IPS DF 4.7 (cell line): ENCODE measurements at regions not wholly inside any gene's neighbourhood (a gene's known extent, or its start where the extent isn't known, plus 50 kb on each side); places are given as distances from the start of the nearest gene placed in this dataset.
A peak's percentile ranks its signal among the peaks of the same experiment; 100 is the strongest.
"Not testable (repeated sequence)": the region's sequence is repeated elsewhere in the genome, so short reads cannot be mapped to it uniquely, and the experiment has no call there.

Source experiments
- DNase-seq: peaks from one replicate; pipeline ENCODE4 v3.0.0-alpha.2; 2013; ENCODE audit warnings: low spot score; ENCODE audit errors: extremely low read depth

DNA sequence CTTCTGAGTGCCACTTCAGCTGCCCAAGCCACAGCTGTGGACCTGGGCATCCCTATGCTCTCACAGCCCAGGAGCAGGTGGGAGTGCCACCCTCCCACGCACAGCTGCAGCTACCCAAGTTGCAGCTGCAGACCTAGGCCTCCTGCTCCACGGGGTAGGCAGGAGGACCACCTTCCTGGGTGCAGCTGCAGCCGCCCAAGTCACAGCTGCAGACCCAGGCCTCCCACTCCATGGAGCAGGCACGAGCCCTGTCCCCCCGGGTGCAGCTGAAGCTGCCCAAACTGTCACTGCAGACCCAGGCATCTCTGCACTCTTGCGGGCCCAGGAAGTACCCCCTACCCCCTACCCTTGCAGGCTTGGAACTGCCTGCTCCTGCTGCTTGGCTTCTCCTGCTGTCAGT lies 260.2 kb downstream of the XPNPEP1 start:
- no peak for DNase-seq

DNA sequence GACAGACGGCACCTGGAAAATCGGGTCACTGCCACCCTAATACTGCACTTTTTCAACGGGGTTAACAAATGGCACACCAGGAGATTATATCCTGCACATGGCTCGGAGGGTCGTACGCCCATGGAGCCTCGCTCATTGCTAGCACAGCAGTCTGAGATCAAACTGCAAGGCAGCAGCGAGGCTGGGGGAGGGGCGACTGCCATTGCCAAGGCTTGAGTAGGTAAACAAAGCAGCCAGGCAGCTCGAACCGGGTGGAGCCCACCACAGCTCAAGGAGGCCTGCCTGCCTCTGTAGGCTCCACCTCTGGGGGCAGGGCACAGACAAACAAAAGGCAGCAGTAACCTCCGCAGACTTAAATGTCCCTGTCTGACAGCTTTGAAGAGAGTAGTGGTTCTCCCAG lies 270.7 kb downstream of the XPNPEP1 start:
- DNase-seq: not testable (repeated sequence)

DNA sequence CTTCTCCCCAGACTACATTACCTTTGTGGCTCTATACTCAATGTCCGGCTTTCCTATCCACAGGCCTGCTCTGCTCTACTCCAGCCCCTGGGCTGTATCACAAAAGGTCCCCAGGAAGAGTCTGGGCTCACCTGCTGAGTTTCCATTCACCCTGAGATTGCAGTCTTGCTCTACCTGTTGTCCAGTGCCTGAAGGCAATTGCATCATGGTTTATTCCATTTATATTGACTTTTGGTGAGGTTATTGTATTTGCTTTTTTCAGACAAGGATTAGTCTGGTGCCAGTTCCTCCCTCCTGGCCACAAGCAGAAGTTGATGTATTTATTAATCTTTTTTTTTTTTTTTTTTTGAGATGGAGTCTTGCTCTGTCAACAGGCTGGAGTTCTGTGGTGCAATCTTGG lies 273.1 kb downstream of the XPNPEP1 start:
- no peak for DNase-seq

DNA sequence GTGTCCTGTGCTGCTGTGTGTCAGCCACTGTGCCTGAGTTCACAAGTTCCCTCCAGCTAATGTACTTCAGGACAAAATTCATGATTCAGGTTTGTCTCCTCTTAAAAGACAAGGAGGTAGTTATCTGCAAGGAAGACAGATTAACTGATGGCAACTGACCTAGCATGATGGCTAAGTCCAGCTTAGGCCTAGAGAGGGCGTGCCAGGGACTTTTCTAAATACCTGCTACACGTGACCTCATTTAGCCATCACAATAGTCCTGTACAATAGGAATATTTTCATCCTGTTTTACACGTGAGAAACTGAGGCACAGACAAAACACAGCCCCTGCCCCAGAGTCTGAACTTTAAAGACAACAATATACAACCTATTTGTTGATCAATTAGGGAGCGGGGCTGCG lies 275.7 kb downstream of the XPNPEP1 start:
- no peak for DNase-seq

DNA sequence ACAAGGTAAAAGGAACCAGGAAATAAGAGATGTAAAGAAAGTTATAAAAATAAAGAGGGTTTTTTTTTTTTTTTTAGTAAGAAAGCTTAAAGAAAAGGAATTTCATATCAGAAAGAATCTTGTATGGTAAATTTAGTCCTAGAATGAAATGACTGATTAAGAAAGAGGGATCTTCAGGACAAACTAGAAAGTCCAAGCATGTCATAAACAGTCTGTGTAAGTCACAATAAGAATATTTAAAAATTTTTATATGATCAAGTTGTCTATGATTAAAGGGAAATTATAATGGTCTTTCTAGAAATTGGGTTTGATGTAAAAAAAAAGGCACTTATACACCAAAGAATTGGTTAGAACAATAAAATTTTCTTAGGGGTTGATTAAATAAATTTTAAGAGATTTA lies 289.5 kb downstream of the XPNPEP1 start:
- DNase-seq: no peak

DNA sequence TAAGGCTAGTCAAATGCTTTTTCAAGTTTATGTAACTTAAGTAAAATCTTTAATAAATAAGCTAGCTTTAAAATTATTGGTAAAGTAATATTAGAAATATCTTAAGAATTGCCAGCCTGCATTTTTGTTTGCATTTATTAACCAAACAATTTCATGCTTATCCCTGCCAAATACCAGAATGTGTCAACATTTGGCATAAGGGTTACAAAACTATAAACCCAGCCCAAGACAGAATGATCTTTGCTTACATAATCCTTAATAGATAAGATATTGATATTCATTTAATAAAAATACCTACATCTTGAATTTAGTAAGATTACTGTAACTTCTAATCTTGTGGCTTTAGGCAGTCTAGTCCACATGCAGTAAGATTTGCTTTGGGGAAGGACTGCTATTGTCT lies 290.3 kb downstream of the XPNPEP1 start:
- not testable (repeated sequence) for DNase-seq

DNA sequence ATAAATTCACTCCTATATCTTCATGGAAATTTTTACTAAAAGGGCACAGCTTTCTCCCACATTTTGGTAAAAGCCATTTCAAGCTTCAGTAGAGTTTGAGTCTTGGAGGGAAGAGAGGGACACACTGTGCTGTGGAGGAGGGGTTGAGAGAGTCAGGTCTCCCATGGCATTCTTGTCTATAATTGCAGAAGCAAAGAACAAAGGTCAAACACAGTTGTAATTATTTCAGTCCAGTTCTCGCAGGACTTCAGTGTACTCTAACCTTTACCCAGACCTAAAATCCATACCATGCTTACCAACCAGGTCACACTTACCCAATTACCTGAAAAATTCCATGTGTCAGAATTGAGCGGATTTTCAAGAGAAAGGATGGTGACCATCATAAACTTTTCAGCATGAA lies 298.4 kb downstream of the XPNPEP1 start:
- DNase-seq: no peak

DNA sequence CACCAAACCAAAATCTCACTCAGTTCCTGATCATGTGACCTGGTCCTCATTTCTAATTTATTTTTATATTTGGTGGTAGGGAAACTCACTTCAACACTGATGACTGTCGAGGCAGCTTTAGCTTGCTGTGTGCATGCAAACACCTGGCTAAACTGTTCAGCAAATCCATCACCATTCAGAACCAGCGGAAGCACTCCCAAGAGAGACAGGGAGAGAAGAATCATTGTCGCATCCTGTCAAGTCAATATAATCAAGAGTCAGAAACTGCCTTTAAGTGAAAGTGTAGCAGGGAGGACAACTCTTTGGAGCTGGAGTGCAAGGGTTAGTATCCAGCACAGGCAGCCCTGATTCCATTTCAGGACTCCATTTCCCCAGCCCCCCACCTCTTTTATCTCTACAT lies 300.7 kb downstream of the XPNPEP1 start:
- no peak for DNase-seq

DNA sequence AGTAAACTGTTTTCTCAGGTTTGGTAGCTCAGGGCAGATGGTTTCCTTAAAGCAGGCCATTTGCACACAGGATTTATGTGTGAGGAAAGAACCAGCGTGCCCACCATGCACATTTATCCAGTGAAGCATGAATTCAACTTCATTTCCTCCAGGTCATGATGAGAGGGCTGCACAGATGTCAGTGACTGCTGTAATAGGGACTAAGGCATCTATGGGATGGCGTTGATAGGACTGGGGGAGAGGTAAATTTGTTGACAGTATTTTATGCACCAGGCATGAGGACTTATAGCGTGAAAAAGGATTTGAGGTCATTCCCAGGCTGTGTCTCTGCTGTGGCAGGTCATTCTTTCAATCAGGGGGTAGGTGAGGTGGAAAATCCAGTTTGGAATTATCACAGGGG lies 302.9 kb downstream of the XPNPEP1 start:
- no peak for DNase-seq

DNA sequence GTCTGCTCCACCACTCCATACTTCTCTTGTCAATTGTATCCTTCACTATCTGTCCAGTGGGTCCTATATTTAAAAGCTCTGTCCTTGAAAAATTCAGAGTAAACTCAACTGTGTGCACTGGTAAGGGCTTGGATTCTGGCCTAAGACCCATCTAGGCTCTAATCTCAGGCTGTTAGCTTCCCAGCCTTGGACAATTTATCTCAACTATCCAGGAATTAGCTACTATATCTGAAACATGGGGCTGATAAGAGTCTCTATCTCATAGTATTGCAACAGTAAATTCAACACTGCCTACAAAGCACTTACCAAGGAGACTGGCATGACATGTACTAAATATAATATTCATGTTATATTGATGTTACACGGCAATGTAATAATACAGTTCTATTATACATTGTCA lies 303.4 kb downstream of the XPNPEP1 start:
- DNase-seq: no peak

DNA sequence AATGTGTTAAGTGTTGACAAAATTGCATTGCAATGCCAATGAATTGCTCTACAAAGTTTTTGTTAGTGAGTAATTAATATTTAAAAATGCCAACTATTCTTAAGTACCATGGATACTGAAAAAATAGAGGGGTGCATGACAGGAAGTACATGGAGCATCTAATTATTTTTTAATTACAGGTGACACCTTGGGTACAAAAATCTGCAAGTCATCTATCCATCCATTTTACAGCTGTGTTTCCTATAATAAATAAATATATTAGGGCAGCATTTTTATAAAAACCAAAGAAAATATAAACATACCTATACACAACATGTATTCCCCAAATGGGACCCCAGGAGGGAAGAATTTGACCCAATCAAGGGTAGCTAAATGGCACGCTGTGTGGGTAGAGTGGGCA lies 304.6 kb downstream of the XPNPEP1 start:
- DNase-seq: no peak

DNA sequence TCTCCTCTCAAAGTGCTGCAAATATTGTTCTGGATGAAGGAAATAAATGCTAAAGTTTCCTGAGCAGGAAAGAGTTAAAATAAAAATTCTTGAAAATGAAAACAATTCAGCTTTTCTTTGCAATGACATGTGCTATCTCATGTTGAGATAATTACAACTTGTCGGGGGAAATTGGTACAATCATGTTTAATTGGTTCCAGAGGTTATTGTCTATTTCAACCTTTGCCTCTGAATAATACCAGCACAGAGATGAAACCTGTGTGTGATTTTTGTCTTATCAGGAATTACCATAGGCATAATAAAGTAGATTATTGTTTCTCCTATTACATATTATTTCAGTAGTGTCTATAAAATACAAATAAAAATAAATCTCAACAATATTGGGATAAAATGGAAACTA lies 305.0 kb downstream of the XPNPEP1 start:
- no peak for DNase-seq

DNA sequence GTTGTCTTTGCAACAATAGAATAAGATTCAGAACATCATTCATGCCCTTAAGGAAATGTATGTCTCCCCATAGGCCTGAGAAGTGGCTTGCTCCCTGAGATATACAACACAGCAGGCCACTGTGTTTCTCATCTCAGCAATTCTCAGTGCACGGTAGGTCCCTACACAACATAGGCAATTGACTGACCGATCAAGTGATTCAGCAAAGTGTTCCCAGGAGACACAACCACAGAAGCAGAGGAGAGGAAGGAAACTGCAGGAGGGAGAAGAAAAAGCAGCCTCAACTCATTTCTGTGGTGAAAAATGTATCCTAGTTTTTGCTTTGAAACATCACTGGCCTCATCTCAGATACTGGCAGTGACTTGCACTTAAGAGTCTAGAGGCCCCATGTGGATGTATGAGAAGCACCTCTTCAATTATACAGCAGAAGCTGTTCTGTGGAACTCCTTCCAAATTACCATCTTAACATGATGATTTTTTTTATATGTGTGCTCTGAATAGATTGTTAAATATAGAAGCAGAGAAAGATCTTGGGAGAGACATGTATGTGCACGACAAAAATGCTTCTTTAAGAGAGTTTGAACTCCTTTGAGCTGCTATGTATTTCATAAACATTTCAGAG lies 306.8 kb downstream of the XPNPEP1 start:
- no peak for DNase-seq

DNA sequence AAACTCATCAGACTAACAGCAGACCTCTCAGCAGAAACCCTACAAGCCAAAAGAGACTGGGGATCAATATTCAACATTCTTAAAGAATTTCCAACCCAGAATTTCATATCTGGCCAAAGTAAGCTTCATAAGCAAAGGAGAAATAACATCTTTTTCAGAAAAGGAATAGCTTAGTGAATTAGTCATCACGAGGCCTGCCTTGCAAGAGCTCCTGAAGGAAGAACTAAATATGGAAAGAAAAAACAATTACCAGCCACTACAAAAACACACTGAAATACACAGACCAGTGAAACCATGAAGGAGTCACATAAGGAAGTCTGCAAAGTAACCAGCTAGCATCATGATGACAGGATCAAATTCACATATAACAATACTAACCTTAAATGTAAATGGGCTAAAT lies 328.0 kb downstream of the XPNPEP1 start:
- not testable (repeated sequence) for DNase-seq

DNA sequence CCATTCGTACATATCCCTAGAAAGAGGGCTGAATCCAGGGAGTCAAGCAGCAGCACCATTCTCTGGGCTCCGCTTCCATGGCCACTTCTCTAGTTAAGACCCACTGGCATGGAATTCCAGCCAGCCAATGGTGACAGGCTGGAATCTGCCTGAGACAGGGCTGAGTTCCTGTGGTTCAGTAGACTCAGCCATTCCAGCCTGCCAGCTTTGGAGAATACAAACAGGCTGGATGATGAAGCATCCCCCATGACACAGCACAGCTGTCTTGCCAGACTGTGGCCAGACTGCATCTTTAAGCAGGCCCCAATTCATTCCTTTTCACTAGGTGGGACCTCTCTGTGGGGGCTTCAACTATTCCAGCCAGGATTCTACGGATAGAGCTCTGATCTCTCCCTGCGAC lies 329.6 kb downstream of the XPNPEP1 start:
- DNase-seq: no peak

DNA sequence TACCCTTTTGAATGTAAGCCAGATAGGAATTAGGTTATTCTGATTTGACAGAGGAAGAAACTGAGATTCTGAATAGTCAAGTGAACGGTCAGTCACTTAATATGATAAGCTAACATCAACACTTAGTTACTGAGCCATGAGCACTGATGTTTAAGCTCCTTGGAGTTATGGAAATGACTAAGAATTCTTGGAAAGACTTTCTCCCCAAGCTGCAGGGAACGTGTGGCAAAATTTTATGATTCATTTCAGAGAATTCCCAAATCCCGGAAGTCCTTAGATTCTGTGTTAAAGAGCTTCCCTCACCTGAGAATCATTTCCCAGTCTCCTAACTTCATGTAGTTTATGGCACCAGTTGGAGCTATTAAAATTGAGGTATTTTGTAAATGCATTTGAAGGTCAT lies 330.9 kb downstream of the XPNPEP1 start:
- no peak for DNase-seq

DNA sequence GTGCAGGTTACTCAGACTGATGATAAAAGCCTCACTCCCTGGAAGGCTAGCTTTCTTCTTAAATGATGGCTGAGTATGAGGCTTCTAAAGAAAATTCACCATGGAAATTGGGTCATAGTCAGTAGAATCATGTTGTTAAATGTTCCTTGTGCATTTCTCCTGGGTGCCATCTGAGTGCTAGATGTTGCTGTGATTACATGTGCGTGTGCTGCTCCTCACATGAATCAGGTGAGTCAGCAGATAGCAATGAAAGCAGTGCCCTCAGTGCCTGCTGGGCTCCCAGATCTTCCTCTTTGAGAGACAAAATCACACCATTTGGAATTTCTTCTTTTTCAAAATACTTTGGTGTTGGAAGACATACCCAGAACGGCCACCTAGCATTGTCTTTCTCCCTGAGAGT lies 331.7 kb downstream of the XPNPEP1 start:
- no peak for DNase-seq

DNA sequence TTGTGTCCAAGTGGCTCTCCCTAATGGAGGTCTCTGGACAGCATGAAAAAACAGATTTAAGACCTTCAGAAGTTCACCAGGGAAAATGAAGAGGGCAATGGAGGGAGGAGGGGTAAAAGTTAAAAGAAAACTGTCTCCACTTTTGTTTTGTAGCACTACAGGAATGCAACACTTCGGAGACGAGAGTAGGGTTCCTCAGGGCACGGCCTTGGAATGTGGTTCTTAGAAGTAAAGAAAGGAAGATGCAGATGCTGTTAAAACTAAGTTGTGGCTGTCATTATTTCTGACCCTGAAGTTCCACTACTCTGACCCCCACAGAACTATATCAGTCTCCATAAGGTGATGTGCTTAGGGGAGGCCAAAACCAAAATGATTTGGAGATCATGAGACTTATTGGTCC lies 335.1 kb downstream of the XPNPEP1 start:
- DNase-seq: peak; percentile 9

DNA sequence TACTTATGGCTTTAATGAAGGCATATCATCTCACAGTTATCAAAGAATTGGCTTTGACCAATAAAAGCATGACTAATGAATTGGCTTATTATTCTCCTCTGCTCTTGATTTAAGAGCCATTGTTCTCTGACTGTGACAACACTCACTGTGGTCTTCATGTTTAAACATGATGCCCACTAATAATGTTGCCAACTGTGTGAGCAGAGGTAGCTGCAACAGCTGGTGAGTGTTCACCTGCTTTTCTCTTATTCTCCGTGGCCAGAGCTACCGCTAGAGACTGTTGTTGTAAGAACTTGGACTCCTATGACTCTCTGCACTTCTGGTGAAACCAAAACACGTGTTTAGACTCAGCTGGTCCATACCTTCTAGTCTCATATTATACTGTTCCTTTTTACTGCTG lies 335.9 kb downstream of the XPNPEP1 start:
- no peak for DNase-seq

DNA sequence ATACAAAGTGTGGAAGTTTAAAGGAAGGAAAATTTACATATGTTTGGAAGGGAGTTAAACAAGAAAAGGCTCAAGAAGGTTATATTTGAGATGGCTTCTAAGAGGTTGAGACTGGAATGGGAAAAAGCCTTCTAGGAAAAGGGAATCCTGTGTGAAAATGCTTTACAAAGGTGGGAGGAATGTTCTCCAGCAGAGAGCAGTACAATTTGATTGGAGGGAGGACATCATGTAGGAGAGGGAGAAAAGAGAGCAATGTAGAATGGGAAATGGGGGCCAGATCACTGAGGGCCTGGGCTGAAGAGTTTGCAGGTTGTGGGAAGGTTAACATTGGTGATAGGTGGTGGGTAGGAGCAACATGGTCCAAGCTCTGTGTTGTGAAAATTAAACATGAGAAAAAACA lies 366.9 kb downstream of the XPNPEP1 start:
- no peak for DNase-seq

DNA sequence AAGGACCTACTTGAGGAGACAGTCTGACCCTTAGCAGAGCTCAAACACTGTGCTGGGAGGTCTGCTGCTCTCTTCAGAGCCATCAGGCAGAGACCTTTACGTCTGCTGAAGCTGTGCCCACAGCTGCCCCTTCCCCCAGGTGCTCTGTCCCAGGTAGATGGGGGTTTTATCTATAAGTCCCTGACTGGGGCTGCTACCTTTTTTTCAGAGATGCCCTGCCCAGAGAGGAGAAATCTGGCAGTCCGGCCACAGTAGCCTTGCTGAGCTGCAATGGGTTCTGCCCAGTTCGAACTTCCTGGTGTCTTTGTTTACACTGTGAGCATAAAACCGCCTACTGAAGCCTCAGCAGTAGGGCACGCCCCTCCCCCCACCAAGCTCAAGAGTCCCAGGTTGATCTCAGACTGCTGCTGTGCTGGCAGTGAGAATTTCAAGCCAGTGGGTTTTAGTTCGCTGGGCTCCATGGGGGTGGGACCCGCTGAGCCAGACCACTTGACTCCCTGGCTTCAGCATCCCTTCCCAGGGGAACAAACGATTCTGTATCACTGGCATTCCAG lies 381.2 kb downstream of the XPNPEP1 start:
- not testable (repeated sequence) for DNase-seq

DNA sequence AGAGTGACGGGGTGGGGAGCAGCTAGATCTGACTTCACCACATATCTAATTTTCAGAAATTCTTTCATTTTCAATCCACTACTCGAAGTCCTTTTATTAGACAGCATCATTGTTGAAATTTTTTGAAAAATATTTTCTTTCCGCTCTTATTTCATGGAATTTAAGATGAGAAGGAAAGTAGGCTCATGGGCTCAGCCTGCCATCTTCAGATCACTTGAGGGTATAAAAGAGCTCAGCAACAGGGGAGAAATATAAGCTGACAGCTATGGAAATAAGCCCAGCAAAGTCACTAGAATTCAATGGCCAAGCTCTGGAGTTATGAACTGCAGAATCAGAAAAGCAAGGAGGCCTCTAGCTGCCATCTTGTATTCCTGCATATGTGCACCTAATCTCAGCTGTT lies 389.1 kb downstream of the XPNPEP1 start:
- no peak for DNase-seq

DNA sequence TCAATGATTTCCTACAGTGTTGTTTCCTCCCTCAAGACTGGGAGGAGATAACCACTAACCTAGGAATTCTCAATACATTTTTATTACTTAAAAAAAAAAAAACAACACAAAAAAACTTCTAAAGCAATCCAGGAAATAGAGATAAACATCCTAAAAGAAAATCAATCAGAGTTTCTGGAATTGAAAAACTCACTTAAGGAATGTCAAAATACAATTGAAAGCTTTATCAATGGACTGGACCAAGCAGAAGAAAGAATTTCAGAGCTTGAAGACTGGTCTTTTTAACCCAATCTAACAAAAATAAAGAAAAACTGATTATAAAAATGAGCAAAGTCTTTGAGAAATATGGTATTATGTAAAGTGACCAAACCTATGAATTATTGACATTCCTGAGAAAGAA lies 394.1 kb downstream of the XPNPEP1 start:
- no peak for DNase-seq

DNA sequence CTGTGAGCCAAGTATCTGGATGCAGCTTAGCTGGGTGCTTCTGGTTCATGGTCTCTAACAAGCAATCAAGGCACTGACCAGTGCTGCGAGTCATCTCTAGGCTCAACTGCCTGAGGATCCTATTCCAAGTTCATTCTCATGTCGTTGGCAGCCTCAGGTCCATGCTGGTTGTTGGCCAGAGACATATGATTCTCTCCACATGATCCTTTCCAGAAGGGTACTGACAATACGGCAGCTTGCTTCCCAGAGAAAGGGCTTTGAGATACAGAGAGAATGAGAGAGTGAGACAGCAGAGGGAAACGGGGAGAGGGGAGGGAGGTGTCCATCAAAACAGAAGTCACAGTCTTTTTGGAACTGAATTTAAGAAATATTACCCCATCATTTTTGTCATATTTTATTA lies 405.6 kb downstream of the XPNPEP1 start:
- no peak for DNase-seq
